Upper lobe of left lung (tissue), 4 donors: ENCODE measurements at regions not wholly inside any gene's neighbourhood (a gene's known extent, or its start where the extent isn't known, plus 50 kb on each side); places are given as distances from the start of the nearest gene placed in this dataset.
"Not testable (repeated sequence)": the region's sequence is repeated elsewhere in the genome, so short reads cannot be mapped to it uniquely, and the experiment has no call there.

Experiments used
- CTCF ChIP-seq, 6 experiments: fragments of 450-650 bp in 4 of 6; fragments of 200-600 bp in 2 of 6; sonication (generic) in 2 of 6; IDR thresholded peaks; one replicate each; pipeline ENCODE4 v1.5.1; 2016 to 2019; ENCODE audit warnings: antibody characterized with exemption in 6 of 6
- EP300 ChIP-seq, 4 donors: sonication (generic); formaldehyde crosslinking; IDR thresholded peaks; one replicate each; pipeline ENCODE4 v1.5.1; 2017; ENCODE audit warnings: antibody characterized with exemption in 4 of 4, control low read depth in 2 of 4

- TF ChIP-seq CTCF, EP300 (IDR thresholded peaks at IDR 0.05): not testable (repeated sequence)
Observed at GRCh38 chr6:105853979-105854378, 232.2 kb upstream of the PRDM1 start.
